SU-DHL-6 (cell line): ENCODE measurements at regions not wholly inside any gene's neighbourhood (a gene's known extent, or its start where the extent isn't known, plus 50 kb on each side); places are given as distances from the start of the nearest gene placed in this dataset.

Experiments used
- EZH2phosphoT487 ChIP-seq: fragments of 200-600 bp; sonication (generic), shearing (Covaris generic); conservative IDR thresholded peaks from 2 replicates; pipeline ENCODE4 v1.6.1; 2018; ENCODE audit warnings: mild to moderate bottlenecking, antibody characterized with exemption, low read length, moderate library complexity, mixed read lengths
- TF ChIP-seq, protein P1 (sequence below): fragments of 200-600 bp; sonication (generic); IDR thresholded peaks from one replicate; pipeline ENCODE4 v1.5.1; 2017; ENCODE audit warnings: antibody characterized with exemption, mild to moderate bottlenecking, low read length, moderate library complexity; ENCODE audit not compliant: insufficient read depth, poor library complexity, severe bottlenecking

DNA sequence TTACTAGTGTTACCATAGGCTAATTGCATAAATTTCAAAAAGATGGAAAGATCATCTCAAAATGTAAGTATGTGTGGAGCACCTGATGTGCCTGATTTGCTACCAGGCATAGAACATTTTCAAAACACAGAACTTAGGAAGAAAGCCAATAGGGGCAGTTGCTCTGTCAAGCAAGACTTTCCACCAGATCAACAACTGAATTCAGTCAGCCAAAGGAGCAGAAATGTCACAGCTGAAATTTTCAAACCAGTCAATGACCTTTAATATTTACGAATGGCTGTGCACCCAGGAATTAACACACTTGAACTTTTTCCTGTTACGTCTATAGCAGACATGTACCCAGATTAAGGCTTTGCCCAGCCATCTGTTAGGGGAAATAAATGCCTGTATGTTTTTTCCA, 452.8 kb upstream of the PTGER4 start:
- TF ChIP-seq, protein P1, sequence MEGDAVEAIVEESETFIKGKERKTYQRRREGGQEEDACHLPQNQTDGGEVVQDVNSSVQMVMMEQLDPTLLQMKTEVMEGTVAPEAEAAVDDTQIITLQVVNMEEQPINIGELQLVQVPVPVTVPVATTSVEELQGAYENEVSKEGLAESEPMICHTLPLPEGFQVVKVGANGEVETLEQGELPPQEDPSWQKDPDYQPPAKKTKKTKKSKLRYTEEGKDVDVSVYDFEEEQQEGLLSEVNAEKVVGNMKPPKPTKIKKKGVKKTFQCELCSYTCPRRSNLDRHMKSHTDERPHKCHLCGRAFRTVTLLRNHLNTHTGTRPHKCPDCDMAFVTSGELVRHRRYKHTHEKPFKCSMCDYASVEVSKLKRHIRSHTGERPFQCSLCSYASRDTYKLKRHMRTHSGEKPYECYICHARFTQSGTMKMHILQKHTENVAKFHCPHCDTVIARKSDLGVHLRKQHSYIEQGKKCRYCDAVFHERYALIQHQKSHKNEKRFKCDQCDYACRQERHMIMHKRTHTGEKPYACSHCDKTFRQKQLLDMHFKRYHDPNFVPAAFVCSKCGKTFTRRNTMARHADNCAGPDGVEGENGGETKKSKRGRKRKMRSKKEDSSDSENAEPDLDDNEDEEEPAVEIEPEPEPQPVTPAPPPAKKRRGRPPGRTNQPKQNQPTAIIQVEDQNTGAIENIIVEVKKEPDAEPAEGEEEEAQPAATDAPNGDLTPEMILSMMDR: no peak
- no peak for TF ChIP-seq EZH2phosphoT487
